ENCODE measurements at regions not wholly inside any gene's neighbourhood (a gene's known extent, or its start where the extent isn't known, plus 50 kb on each side); places are given as distances from the start of the nearest gene placed in this dataset.

DNA sequence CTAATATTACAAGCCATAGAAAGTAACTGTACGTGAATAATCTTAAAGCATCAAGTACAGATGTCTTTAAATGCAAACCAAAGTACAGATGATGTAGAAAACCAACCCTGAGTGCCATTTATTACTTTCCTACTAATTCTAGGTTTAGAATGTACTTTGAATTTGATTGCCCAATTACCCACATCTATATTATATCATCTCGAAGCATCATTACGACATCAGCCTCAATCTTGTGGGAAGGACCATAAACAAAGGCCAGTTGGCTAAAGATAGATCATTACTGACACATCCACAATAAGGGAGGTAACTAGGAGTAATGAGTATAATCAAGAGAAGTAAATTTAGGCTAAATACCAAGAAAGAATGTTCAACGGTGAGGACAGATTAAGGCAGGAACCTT lies 478.9 kb downstream of the BCAT1 start:
- ATAC-seq (no peak), DNase-seq (no peak)

GRCh38 chr12:24469089-24469488 lies 479.8 kb downstream of the BCAT1 start:
- no peak for DNase-seq
- ATAC-seq = no peak

GRCh38 chr12:24467226-24467625 lies 481.7 kb downstream of the BCAT1 start:
- DNase-seq = no peak
- ATAC-seq = no peak

DNA sequence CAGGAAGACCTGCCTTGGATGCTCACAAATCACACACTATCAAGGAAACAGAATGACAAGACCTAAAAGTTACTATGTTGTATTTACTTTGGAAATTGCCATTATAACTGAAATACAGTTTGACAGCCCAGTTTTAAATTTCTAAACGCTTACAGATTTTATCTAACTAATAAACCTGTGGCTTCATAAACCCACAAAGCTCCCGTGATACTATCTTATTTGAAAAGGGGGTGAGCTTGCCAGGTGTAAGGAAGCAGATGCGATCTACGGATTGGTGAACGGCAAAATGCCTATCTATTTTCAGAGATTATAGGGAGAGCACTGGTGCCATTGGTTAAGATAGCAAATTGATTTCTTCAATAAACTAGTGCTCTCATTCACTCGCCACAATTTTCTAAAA lies 485.5 kb downstream of the BCAT1 start:
- DNase-seq (no peak), ATAC-seq (no peak)

DNA sequence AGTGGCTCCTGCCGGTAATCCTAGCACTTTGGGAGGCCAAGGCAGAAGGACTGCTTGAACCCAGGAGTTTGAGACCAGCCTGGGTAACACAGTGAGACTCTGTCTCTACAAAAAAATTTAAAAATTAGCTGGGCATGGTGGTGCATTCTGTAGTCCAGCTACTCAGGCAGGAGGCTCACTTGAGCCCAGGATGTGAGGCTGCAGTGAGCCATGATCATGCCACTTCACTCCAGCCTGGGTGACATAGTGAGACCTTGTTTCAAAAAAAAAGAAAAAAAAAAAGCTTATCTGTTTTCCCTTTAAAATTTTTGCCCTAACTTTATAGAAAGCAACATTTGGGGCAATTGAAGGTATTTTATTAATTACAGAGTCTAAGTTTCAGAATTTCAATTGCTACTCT lies 486.0 kb downstream of the BCAT1 start:
- no peak for ATAC-seq
- no peak for DNase-seq

GRCh38 chr12:24460506-24460905 lies 488.4 kb downstream of the BCAT1 start:
- DNase-seq (no peak), ATAC-seq (no peak)

DNA sequence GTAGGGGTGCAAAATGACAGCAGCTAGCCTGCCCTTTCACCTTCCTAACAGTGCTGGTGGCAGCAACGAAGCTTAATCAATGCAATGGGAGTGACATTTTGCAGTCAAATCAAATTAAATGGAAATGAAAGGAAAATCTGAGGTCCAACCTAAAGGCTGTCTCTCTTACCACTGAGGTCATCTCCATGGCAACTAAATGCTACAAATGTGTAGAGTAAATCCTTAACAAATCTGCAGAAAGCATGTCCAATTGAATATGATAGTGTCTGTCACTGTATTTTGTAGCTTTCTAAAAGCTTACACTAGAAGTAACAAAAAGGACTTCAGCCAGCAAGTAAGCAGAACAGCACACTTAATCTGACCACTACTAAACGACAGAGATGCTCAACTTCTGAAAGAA lies 488.8 kb downstream of the BCAT1 start:
- no peak for DNase-seq
- ATAC-seq = no peak

GRCh38 chr12:24455811-24456210 lies 493.1 kb downstream of the BCAT1 start:
- DNase-seq = no peak
- no peak for ATAC-seq

DNA sequence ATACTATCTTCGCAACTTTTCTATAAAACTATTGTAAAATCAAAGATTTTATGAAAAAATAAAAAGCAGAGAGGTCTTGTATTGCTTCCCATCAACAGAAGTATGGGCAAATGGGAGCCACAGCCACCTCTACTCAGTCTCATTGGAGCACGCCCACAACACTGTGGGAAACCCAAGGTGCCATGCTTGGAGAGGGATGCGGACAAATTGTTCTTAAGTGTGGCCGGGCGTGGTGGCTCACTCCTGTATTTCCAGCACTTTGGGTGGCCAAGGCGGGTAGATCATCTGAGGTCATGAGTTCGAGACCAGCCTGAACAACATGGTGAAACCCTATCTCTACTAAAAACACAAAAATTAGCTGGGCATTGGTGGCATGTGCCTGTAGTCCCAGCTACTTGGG lies 498.2 kb upstream of the SOX5 start:
- ATAC-seq (no peak), DNase-seq (no peak)

GRCh38 chr12:24446287-24446686 lies 496.8 kb upstream of the SOX5 start:
- ATAC-seq (no peak), DNase-seq (no peak)

- DNase-seq (no peak), ATAC-seq (no peak)
Measured at GRCh38 chr12:24444634-24445033, 495.2 kb upstream of the SOX5 start.

GRCh38 chr12:24441458-24441857 lies 492.0 kb upstream of the SOX5 start:
- DNase-seq (no peak), ATAC-seq (no peak)

GRCh38 chr12:24436667-24437066 lies 487.2 kb upstream of the SOX5 start:
- no peak for ATAC-seq
- DNase-seq = no peak

DNA sequence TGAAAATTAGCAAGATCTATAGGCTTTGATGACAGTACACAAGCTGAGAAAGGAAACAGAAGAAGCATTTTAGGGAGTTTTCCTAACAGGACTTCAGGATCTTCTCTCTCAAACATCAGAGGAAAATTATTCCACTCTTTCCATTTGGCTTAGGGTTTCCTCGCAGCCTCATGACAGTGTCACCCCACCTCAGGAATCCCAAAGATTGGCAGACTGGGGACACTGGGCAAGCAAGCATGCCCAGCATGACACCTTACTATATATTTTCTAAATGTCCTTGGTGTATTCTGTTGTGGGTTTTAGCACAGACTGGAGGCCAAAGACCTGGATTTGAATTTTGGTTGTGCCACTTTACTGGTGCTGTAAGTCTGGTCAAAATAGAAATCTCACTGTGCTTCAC lies 482.4 kb upstream of the SOX5 start:
- ATAC-seq = no peak
- DNase-seq = no peak

- DNase-seq (no peak), ATAC-seq (no peak)
Measured at GRCh38 chr12:24427776-24428175, 478.3 kb upstream of the SOX5 start.

DNA sequence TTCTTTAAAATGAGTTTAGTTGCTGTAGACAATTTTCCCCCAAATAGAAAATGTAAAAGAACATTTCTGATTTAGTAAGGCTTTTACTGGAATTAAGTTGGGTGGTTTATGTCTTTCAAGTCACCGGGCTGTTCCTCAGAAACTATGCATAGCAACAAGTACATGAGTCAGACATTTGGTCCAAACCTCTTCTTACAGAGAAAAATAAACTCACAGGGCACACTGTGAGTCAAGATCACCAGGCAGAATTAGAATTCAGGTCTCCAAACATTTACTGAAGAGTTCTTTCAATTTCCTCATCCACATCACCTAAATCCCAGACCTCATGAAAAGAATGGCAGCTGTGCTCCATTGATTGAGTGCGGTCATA lies 476.1 kb upstream of the SOX5 start:
- peak; percentile 30 for ATAC-seq
- no peak for DNase-seq

DNA sequence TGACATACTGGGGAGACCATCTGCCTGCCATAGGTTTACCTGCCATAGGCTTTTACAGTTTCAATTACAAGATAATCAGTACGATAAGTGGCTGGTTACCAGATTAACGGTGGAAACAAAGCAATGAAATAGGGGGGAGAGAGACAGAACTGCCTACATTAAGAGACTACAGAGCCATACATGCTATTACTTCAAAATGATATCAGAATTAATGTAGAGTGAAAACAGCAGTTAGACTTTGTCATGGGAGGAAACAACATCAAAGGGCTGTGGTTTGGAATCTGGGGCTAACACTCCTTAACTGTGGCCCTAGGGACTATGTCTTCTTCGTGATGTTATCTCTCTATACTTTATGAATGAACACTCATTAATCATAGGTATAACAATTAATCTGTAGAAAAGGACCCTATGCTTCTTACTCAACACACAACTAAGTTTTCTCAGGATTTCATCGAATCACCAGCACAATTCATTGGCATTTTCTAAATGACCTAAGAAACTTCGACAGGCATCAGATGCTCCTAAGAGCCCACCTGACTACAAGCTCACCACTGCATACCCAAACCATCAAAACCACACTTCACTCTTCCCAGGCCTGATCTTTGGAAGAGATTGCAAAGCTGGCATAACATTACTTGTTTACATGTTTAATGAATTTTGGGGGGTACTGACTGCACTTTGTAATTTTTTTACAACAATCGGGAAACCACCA lies 475.6 kb upstream of the SOX5 start:
- ATAC-seq = peak; percentile 76
- DNase-seq = no peak

DNA sequence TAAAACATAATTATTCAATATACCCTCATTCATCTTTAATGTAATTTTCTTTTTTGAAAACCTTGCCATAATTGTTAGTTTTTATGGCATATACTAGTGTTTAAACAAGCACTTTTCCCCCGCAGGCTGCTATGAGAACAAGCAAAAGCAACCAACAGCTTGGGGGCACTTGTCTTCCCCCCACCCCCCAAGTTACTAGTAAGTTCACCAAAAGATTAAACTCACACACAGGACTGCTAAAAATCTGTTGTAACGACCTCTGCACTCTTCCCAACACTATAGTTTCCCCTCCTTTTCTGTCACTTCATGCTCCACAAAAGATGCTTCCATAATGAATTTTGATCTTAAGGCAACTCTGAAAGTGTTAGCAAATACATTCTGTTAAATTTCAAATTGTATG lies 474.9 kb upstream of the SOX5 start:
- no peak for ATAC-seq
- no peak for DNase-seq

DNA sequence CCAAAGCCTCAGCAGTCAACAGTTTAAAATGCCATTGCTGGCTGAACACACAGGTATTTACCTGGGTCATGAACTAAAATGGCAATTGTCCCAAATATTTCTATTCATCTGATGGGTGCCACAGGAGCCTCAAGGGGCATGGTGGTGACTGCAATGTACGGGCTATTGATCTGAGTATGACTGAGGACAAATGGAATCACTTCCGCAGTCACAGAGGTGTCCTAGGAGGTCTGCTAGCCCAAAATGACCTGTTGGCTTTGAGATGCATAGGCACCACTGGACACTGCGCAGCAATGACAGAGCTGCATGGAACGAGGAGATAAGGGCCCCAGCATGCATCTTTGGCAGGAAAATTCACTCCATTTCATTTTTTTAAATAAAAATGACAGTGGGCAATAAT lies 474.1 kb upstream of the SOX5 start:
- ATAC-seq (no peak), DNase-seq (no peak)

DNA sequence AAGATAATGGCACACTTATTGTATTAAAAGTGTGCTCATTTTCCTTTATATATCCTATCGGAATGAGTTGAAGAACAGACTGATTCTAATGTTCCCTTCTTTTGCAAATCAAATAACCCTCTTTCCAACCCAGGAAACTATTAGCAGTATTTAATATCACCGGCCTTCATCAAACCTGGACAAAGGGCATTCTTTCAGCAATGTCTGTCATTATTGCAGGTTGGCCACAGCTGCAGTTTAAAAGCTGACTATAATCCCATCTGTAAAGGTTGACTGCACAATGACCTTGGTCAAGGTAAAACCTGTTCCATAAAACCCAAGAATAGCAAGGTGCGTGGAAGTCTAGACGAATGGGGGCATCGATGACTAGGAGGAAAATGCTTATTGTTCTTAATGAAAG lies 472.3 kb upstream of the SOX5 start:
- ATAC-seq (no peak), DNase-seq (no peak)

DNA sequence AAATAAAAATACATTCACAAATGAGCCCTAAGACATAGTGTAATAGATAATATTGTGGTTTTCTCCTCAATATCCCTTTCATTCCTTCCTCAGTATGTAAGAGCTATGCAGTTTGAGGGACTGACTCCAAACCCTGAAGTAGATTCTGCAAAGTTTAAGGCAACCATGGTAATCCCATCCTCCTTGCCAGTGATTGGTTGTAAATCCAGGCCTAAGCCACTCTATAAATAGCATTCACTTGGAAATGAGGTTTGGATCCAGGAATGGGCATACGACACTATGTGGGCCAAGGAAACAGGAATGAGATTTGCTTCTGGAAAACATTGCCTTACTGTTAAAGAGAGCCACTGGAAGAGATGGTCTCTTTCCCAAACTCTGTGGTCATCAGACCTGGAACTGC lies 468.7 kb upstream of the SOX5 start:
- DNase-seq = no peak

DNA sequence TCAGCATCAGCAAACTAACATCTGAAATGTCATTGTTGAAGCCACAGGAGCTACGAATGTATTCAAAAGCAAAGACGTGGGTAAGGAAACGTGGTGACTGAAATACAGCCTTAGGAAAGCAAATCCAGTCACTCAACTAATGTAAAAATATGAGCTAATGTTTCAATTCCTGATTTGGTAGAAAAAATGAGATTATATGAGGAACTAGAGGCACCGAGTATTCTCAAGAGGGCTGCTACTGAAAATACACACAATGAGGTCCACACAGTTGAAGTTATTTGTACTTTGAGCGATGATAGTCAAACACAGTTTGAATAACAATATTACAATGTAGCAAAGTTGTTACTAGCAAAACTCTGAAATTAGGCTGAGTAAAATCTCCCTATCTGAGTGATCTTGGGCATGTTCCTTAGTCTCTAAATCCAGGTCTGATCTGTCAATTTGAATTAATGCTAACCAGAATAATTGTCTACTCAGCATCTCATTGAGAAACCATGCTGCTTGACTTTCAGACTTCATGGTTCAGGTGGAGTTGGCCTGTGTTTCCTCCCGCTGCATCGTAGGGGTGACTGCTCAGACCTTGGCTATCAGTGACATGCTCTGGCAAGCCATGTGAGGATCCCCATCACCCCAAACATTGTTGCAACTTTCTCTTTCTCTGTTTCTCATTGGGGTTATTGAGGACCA lies 467.1 kb upstream of the SOX5 start:
- DNase-seq (no peak), ATAC-seq (no peak)

More for the DNA sequence above, 468.7 kb upstream of the SOX5 start:
- no peak for ATAC-seq

GRCh38 chr12:24415934-24416333 lies 466.5 kb upstream of the SOX5 start:
- no peak for DNase-seq
- ATAC-seq = no peak

DNA sequence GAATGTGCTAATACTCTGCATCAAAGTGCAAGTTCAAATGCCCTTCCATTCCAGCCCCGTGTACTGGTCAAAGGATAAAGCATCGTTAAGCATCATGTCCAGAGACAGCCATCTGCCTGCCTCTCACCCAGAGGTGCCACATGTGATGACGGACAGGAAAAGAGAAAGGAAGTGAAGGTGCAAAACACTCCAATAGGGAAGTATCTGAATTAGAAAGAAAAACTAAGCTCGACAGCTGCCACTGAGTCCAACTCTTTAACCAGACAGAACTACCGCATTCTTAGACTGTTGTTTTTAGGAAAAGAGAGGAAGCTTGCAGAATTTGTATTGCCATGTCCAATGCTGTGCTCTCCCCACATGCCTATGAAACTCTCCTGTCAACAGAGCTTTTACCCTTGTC lies 465.0 kb upstream of the SOX5 start:
- DNase-seq (no peak), ATAC-seq (no peak)
